NCI-H2171 treated with DMSO at 0.1 percent for 48 hours (cell line): ENCODE measurements at regions not wholly inside any gene's neighbourhood (a gene's known extent, or its start where the extent isn't known, plus 50 kb on each side); places are given as distances from the start of the nearest gene placed in this dataset.
"Not testable (repeated sequence)": the region's sequence is repeated elsewhere in the genome, so short reads cannot be mapped to it uniquely, and the experiment has no call there.

Source experiments
- DNase-seq: peaks from one replicate; lab custom pipeline; 2025; lab: John Stamatoyannopoulos, UW

- no peak for DNase-seq
These were observed 52.0 kb upstream of the BMP2 start for GRCh38 chr20:6715401-6715941.

DNA sequence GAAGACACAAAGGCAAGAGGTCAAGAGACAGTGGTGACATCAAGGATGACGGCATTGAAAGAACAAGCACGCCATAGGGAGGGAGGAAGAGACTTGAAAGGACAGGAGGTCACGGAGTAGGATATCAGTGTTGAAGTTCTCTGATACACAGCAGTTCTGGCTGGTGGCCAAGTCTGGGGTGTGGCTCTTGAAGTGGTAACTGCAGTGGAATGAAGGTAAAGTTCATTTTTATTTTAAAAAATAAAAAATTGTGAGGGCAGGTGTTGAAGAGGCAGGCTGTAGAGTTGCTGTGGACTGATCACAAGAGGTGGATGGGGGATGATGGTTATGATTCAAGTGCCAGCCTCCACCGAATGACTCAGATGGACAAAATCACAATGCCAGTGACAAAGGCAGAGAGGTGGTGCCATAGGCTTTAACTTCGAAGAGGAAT, 53.2 kb upstream of the BMP2 start:
- no peak for DNase-seq

GRCh38 chr20:6711951-6712649, 55.4 kb upstream of the BMP2 start:
- no peak for DNase-seq

DNA sequence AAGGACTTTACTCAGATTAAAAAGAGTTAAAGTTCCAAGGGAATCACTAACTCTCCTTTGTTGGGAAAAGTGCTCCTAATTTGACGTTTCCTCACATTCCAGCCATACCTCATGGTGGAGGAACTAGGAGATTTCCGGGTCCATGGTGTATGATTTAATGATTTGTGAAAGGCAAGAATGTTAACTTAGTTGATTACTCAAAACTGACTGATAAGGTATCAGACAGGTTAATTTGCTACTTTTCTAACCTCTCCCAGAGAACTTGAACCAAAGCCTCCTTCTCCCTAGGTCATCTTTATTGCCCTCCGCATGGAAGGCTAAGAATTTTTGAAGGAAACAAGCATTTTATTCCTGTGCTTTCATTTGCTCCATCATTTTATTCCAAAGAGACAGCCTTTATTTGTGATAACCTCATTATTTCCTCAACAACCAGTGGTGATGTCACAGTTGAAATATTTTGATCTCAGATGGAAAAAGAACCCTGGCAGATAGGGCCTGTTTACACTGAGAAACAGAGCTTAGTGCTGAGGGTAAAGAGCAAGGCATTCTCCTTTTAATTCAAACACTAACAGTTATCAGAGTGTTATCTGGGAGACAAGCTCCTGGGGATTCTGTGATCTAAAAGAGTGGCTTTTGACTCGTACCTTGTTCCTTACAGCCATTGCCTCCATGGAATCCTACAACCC, 57.4 kb upstream of the BMP2 start:
- DNase-seq, result no peak

DNA sequence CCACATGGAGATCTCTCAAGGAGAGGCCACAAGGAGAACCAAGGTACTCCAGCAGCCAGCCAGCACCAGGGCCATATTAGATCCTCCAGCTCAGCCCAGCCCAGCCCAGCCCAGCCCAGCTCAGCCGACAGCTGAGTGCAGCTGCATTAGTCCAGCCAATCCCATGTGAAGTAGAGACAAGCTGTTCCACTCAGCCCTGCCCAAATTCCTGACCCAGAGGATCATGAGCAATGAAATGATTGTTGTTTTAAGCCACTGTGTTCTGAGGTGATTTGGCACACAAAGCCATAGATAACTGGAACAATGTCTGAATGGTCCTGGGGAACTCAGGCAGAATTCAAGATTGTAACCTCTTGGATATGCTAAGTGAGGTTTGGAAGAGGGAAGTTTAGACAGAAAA, 59.5 kb upstream of the BMP2 start:
- DNase-seq, result no peak

GRCh38 chr20:6707321-6707831, 60.1 kb upstream of the BMP2 start:
- no peak for DNase-seq

DNA sequence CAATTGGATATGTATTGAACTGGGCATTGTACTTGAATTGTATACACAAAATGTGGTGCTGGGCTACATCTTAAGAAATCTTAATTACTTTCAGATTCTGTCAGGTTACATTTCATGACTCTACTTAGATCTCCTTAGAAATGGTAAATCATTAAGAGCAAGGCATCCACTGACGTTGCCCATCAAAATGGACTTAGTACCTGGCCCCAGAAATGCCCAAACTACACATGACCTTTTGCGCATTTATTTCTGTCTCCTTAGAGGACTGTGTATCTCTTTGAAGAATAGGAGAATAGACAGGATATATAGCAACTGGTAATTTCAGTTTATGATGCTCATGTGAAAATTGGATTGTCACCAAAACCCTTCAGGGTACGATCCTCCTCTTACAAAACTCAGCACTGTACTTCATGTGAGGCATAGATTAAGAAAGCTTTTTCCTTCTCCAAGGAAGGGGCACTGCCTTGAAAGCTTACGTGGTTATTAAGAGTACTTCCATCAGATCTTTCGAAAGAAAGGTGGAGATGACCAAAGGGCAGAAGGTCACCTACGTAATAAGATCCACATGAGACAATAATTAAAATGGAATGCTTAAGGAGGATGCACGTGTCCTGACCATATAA, 61.4 kb upstream of the BMP2 start:
- DNase-seq, result no peak

DNA sequence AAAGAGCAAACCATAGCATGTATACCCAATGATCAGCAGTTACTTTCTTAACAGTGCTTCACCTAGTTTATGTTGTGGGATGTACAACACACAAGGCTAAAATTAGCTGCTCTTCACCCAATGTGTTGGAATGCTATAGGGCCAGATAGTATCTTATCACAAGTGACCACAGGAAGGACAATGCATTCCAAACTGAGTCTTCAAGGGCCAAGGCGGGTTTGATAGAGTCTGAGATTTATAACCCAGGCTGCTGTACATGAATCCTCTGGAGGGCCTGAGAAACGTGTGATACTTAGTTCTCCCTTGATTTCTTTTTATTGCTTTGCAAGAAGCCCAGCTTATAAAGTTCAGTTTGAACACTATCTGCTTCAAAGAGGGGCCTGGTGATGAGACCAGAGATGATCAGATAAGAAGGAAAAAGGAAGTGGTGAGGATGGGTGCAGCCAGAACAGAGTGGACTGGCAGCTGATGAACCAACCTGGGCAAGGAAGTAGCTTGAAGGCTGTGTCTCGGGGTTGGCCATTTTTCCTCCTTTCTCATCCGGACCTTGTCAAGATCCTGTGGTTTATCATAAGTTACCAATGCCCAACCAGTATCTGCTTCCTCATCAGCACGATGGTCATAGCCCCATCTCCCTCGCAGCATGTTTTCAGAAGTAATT, 62.2 kb upstream of the BMP2 start:
- DNase-seq, result no peak

- DNase-seq, result no peak
These were observed 63.2 kb upstream of the BMP2 start for GRCh38 chr20:6704132-6704861.

GRCh38 chr20:6703656-6704055, 63.8 kb upstream of the BMP2 start:
- DNase-seq, result no peak

DNA sequence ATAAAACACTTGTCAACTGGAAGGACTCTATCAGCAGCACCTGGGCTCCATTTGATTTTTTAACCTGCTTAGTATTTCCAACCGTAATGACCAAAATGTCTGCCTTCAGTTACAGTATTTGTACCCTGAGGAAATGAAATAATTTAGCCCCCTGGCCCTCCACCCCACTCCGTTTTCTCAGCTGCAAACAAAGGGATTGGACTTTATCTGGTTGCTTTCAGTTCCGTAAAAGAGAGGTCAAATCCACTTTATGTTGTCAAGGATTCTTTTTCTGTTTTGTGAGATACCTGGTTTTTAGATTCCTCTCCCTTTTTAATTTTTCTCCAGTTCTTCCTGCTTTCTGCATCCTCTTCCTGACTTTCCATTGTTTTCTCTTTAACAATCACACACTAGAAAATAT, 64.4 kb upstream of the BMP2 start:
- DNase-seq, result no peak

DNA sequence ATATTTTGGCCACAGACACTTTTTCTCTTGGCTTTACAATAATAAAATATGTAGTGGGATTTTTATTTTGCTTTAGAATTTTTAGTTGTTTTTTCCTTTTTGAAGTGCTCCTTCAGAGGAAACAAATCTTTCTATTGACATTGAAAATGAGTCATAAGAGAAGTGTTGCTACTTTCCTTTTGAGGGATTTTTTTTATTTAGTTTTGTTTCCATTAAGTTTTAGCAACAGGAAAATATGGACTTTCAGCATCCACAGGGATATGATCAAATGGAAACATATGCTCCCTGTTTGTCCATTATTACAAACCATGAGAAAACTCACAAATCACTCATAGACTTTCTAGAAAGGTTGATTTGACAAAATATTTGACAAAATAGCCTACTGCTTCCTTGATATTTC, 65.3 kb upstream of the BMP2 start:
- no peak for DNase-seq

DNA sequence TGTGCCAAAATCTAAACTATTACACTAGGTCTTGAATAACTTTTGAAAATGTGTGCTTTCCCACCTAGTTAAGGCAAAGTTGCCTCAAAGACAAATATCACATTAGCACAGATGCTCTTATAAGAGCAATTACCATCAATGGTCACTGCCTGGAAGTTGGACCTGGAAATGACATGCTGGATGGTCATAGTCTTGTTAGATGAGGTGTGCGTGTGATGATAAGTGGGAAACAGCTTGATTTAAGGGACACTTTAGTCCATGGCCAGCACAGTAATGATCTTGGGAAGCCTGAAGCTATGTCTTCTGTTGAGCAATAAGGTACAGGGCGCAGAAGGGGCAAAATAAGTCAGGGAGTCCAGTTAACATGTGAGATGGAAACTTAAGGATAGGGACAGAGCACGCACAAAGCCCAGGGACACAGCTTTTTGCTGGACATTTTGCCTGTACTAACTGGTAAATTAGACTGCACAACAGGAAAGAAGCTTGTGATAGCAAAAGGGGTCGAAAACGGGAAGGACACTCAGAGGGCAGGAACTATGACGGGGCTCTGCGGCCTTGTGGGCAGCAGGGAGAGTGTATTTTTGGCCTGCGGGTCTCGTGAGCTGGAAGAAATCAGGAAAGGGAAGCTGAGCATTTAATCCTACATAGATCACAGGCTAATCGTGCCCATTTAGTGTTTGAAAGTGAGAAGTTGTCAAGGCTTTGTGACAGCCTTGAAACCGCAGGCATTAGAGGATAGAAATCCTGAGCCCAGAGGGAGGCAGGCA, 66.7 kb upstream of the BMP2 start:
- no peak for DNase-seq

GRCh38 chr20:6699921-6700562, 67.4 kb upstream of the BMP2 start:
- DNase-seq, result no peak

GRCh38 chr20:6698723-6699122, 68.8 kb upstream of the BMP2 start:
- no peak for DNase-seq

- DNase-seq, result no peak
These were observed 69.4 kb upstream of the BMP2 start for GRCh38 chr20:6698056-6698455.

- DNase-seq, result no peak
These were observed 70.1 kb upstream of the BMP2 start for GRCh38 chr20:6697228-6697972.

- DNase-seq, result no peak
These were observed 71.5 kb upstream of the BMP2 start for GRCh38 chr20:6696001-6696400.

- DNase-seq, result not testable (repeated sequence)
These were observed 73.7 kb upstream of the BMP2 start for GRCh38 chr20:6693808-6694198.
